Vagina (tissue), 2 donors: ENCODE measurements at regions not wholly inside any gene's neighbourhood (a gene's known extent, or its start where the extent isn't known, plus 50 kb on each side); places are given as distances from the start of the nearest gene placed in this dataset.

Experiments
- CTCF ChIP-seq, 3 experiments: fragments of 450-650 bp in 2 of 3; fragments of 200-600 bp in 1 of 3; sonication (generic) in 1 of 3; IDR thresholded peaks; one replicate each; pipeline ENCODE4 v1.5.1; 2017 to 2019; ENCODE audit warnings: antibody characterized with exemption in 3 of 3, mild to moderate bottlenecking in 2 of 3, moderate library complexity in 2 of 3
- POLR2A ChIP-seq, 2 donors: fragments of 450-650 bp; IDR thresholded peaks; one replicate each; pipeline ENCODE4 v1.6.1; 2017; ENCODE audit warnings: antibody characterized with exemption in 2 of 2, mild to moderate bottlenecking in 2 of 2, moderate library complexity in 2 of 2
- POLR2AphosphoS5 ChIP-seq, 2 donors: sonication (generic); formaldehyde crosslinking; IDR thresholded peaks; one replicate each; pipeline ENCODE4 v1.9.0; 2017; ENCODE audit warnings: antibody characterized with exemption in 2 of 2, mild to moderate bottlenecking in 2 of 2, low read depth in 1 of 2; ENCODE audit not compliant: insufficient read depth in 1 of 2

DNA sequence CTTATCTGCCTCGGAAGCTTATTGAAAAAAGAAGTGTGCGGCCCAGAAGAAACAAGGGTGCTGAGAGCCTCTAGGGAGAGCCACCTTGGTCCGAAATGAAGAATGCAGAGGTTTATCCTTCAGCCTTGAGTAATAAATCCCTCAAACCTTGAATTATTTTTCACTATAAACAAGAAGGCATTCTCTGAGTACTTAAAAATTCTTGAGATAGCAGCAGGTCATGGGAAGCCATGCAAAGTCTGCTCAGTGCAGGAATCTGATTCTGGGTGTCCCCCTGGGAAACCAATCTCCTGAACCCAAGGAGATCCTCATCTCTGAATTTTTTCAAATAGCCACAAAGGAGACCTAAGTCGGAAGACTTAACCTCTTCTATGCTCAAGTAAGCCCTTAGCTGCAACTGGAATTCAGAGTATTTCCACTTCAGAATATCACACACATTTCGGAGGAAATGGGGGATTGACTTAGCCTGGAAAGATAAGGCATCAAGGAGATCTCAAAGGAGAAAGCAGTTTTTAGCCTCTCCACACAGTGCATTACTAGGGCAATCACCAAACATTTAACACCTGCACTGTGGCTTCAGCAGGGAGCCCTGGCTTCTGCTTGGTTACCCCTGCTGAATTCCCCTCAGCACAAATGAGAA is 365.0 kb downstream of the ETS1 start:
- TF ChIP-seq CTCF (IDR thresholded peaks at IDR 0.05) (no peak), POLR2A (IDR thresholded peaks at IDR 0.05) (no peak), POLR2AphosphoS5 (IDR thresholded peaks at IDR 0.05; ENCODE audit: insufficient read depth in 1 of 2, low read depth in 1 of 2) (no peak)
